ENCODE measurements at regions not wholly inside any gene's neighbourhood (a gene's known extent, or its start where the extent isn't known, plus 50 kb on each side); places are given as distances from the start of the nearest gene placed in this dataset.

DNA sequence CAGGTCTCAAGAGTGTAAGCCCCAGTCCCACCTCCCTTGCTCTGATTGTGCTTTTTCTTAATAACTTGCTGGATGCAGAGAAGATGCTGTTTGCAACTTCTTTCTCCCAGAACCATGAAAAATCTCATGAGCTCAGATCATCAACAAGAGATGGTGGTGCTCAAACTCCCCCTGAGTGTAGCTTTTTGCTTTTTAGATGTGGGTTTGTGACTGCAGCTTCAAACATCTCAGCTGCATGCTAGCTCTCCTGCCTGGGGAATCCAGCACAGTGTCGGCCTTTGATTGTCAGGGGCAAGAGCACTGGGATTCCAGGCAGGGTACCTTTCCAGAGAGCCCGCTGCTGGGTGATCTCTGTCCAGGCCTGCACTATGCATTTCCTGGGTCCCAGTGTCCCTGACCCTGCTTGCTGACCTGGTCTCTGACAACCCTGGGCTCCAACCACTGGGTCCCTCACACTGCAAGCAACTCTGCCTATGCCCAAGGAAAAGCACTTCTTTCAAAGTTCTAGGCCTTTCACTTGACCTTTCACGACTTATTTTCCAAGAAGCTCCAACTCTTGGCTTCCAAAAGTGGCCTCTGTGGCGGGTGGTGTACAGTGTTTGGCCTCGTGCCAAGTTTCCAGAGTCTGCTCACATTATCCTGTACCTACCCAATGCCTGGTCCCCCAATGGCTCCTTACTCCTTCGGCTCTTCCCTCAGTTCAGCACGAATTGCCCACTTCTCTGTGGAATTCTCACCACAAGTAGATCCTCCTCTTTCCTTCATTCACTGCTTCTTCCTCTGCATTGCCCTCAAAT is 69.7 kb upstream of the LY86 start (continued):
- no peak for TF ChIP-seq TEAD4 (IDR thresholded peaks at IDR 0.05; ENCODE audit: borderline replicate concordance, insufficient read depth)

DNA sequence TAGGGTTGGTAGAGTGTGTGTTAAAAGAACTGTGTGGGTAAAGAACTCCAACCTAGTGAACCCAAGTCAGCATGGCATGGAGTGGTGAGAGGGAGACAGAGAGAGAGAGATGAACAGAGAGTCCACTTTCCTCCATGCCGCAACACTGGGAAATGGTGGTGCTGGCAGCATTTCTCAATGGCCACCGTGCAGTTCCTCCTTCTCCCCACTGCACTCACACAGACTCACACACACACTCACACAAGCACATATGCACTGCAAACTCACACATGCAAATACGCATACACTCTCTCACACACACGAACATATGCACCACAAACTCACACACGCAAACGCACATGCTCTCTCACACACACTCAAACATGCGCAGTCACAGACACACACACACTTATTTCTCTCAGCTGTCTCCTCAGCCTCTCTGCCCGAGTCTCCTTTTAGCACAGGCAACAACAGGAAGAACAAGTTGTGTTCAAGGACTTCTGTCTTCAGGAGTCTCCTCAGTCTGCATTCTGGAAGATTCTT is 66.5 kb upstream of the LY86 start:
- 15% methylated on average over 8 of the region's 8 CpGs for WGBS (ENCODE audit: low lambda C conversion rate)
- H3K79me2 ChIP-seq (ENCODE audit: insufficient read depth), result no peaks in the 10 kb centered on the region
- CTCF ChIA-PET, result no interaction called here

DNA sequence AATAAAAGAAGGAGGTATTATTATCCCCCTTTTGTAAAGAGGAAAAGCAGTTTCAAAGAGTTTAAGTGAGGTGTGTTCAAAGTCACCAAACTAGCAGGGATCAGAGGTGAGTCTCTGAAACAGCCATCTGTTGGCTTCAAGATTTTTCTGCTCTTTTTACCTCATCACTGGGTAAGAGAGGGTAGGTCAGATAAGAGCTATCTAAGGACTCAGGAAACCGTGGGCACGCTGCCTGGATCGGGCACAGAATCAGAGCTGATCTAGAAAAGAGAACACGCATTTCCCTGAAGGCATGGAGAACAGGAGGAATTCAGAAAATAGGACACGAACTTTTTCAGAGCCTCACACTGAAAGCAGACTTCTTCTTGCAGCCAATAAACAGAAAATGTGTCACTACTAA is 65.8 kb upstream of the LY86 start:
- H3K4me2 ChIP-seq, result no peak overlapping the region
- no peaks in the 10 kb centered on the region for H3F3A ChIP-seq (replicated peaks; ENCODE audit: insufficient read depth)
- H3K27me3 ChIP-seq (ENCODE audit: insufficient read depth), result peaks cover 6% of the 10 kb centered on the region; the same call in 1 of the 2 replicates
- H2AFZ ChIP-seq (ENCODE audit: low read depth), result no peak overlapping the region
- no peak overlapping the region for H3K4me3 ChIP-seq (ENCODE audit: low read depth in 2 of 2, low read length in 1 of 2)
- H3K27ac ChIP-seq (ENCODE audit: low read depth in 2 of 2, low read length in 1 of 2), result no peak overlapping the region
- no peaks in the 10 kb centered on the region for H3K4me1 ChIP-seq (ENCODE audit: control insufficient read depth in 1 of 2, insufficient read depth in 2 of 2, low read depth in 1 of 2, low read length in 1 of 2)
- no peak overlapping the region for H3K9ac ChIP-seq
- no peaks in the 10 kb centered on the region for H3K9me3 ChIP-seq
- POLR2A ChIA-PET, result no interaction called here
- WGBS (ENCODE audit: low lambda C conversion rate), result 0% methylated on average over 5 of the region's 5 CpGs
- no peak for DNase-seq
- H3K79me2 ChIP-seq (ENCODE audit: insufficient read depth), result no peaks in the 10 kb centered on the region
- no peaks in the 10 kb centered on the region for H4K20me1 ChIP-seq (ENCODE audit: insufficient read depth)
- CTCF ChIA-PET, result no interaction called here
- TF ChIP-seq NFIC (IDR thresholded peaks at IDR 0.05; ENCODE audit: borderline replicate concordance), result no peak
- TF ChIP-seq FOXJ3 (CRISPR knock-in tag; IDR thresholded peaks at IDR 0.05), result no peak
- TF ChIP-seq TAF1 (IDR thresholded peaks at IDR 0.05; ENCODE audit: borderline replicate concordance, low read depth, low read length), result no peak
- no peak for TF ChIP-seq CHD2 (IDR thresholded peaks at IDR 0.05; ENCODE audit: low read length, partially characterized antibody)
- TF ChIP-seq GABPA (IDR thresholded peaks at IDR 0.05; ENCODE audit: low read depth), result no peak
- no peak for TF ChIP-seq MXI1 (IDR thresholded peaks at IDR 0.05; ENCODE audit: low read depth, low read length)
- TF ChIP-seq, protein P1, sequence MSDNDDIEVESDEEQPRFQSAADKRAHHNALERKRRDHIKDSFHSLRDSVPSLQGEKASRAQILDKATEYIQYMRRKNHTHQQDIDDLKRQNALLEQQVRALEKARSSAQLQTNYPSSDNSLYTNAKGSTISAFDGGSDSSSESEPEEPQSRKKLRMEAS (IDR thresholded peaks at IDR 0.05; ENCODE audit: low read depth), result no peak
- TF ChIP-seq EP300 (IDR thresholded peaks at IDR 0.05; ENCODE audit: borderline replicate concordance in 1 of 2, low read depth in 1 of 2, low read length in 1 of 2), result no peak
- TF ChIP-seq SMC3 (IDR thresholded peaks at IDR 0.05; ENCODE audit: low read depth, low read length), result no peak
- no peak for TF ChIP-seq SIN3A (IDR thresholded peaks at IDR 0.05; ENCODE audit: borderline replicate concordance, low read depth, low read length)
- TF ChIP-seq, protein P2, sequence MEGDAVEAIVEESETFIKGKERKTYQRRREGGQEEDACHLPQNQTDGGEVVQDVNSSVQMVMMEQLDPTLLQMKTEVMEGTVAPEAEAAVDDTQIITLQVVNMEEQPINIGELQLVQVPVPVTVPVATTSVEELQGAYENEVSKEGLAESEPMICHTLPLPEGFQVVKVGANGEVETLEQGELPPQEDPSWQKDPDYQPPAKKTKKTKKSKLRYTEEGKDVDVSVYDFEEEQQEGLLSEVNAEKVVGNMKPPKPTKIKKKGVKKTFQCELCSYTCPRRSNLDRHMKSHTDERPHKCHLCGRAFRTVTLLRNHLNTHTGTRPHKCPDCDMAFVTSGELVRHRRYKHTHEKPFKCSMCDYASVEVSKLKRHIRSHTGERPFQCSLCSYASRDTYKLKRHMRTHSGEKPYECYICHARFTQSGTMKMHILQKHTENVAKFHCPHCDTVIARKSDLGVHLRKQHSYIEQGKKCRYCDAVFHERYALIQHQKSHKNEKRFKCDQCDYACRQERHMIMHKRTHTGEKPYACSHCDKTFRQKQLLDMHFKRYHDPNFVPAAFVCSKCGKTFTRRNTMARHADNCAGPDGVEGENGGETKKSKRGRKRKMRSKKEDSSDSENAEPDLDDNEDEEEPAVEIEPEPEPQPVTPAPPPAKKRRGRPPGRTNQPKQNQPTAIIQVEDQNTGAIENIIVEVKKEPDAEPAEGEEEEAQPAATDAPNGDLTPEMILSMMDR (IDR thresholded peaks at IDR 0.05), result no peak
- TF ChIP-seq MEF2A (IDR thresholded peaks at IDR 0.05; ENCODE audit: borderline replicate concordance, low read depth), result no peak
- no peak for TF ChIP-seq ELF1 (IDR thresholded peaks at IDR 0.05)
- no peaks in the 10 kb centered on the region for H3K9me2 ChIP-seq
- no peaks in the 10 kb centered on the region for H3K36me3 ChIP-seq (replicated peaks in 1 of 2; ENCODE audit: control insufficient read depth in 1 of 2, insufficient read depth in 2 of 2, low read length in 1 of 2)

More for the DNA sequence above, 66.5 kb upstream of the LY86 start:
- Histone ChIP-seq H4K20me1 (ENCODE audit: insufficient read depth) (no peaks in the 10 kb centered on the region), H3K27ac (ENCODE audit: low read depth in 2 of 2, low read length in 1 of 2) (no peak overlapping the region), H3K27me3 (ENCODE audit: insufficient read depth) (peaks cover 6% of the 10 kb centered on the region; the same call in 1 of the 2 replicates), H3K4me3 (ENCODE audit: low read depth in 2 of 2, low read length in 1 of 2) (no peak overlapping the region), H3K4me1 (ENCODE audit: control insufficient read depth in 1 of 2, insufficient read depth in 2 of 2, low read depth in 1 of 2, low read length in 1 of 2) (no peaks in the 10 kb centered on the region), H3K36me3 (replicated peaks in 1 of 2; ENCODE audit: control insufficient read depth in 1 of 2, insufficient read depth in 2 of 2, low read length in 1 of 2) (no peaks in the 10 kb centered on the region), H3F3A (replicated peaks; ENCODE audit: insufficient read depth) (no peaks in the 10 kb centered on the region), H3K4me2 (no peak overlapping the region), H3K9me2 (no peaks in the 10 kb centered on the region), H3K9me3 (no peaks in the 10 kb centered on the region), H3K9ac (no peak overlapping the region), H2AFZ (ENCODE audit: low read depth) (no peak overlapping the region)
- POLR2A ChIA-PET, result no interaction called here
- TF ChIP-seq GABPA (IDR thresholded peaks at IDR 0.05; ENCODE audit: low read depth) (no peak), FOSL2 (IDR thresholded peaks at IDR 0.05; ENCODE audit: borderline replicate concordance, low read depth) (no peak), EP300 (IDR thresholded peaks at IDR 0.05; ENCODE audit: borderline replicate concordance in 1 of 2, low read depth in 1 of 2, low read length in 1 of 2) (no peak), ELF1 (IDR thresholded peaks at IDR 0.05) (no peak), TCF12 (IDR thresholded peaks at IDR 0.05) (no peak), FOXM1 (IDR thresholded peaks at IDR 0.05; ENCODE audit: low read depth) (no peak), NFIC (IDR thresholded peaks at IDR 0.05; ENCODE audit: borderline replicate concordance) (no peak), TAF1 (IDR thresholded peaks at IDR 0.05; ENCODE audit: borderline replicate concordance, low read depth, low read length) (no peak)
- TF ChIP-seq, protein P3, sequence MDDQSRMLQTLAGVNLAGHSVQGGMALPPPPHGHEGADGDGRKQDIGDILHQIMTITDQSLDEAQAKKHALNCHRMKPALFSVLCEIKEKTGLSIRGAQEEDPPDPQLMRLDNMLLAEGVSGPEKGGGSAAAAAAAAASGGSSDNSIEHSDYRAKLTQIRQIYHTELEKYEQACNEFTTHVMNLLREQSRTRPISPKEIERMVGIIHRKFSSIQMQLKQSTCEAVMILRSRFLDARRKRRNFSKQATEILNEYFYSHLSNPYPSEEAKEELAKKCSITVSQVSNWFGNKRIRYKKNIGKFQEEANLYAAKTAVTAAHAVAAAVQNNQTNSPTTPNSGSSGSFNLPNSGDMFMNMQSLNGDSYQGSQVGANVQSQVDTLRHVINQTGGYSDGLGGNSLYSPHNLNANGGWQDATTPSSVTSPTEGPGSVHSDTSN (IDR thresholded peaks at IDR 0.05), result no peak
- TF ChIP-seq, protein P4, sequence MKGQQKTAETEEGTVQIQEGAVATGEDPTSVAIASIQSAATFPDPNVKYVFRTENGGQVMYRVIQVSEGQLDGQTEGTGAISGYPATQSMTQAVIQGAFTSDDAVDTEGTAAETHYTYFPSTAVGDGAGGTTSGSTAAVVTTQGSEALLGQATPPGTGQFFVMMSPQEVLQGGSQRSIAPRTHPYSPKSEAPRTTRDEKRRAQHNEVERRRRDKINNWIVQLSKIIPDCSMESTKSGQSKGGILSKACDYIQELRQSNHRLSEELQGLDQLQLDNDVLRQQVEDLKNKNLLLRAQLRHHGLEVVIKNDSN (IDR thresholded peaks at IDR 0.05; ENCODE audit: borderline replicate concordance, low read depth), result no peak
- DNase-seq, result no peak

Data from SK-N-SH (cell line).